Endothelial cell (in vitro differentiated cells): ENCODE measurements at regions not wholly inside any gene's neighbourhood (a gene's known extent, or its start where the extent isn't known, plus 50 kb on each side); places are given as distances from the start of the nearest gene placed in this dataset.

Experiments used
- DNase-seq: peaks from one replicate; pipeline ENCODE4 v3.0.0; 2021; ENCODE audit warnings: low spot score
- H3K27ac Mint-ChIP-seq: one replicate; pipeline ENCODE4 v1.8.0; 2021; ENCODE audit warnings: mixed read lengths, inconsistent platforms; ENCODE audit not compliant: unreplicated experiment
- H3K27me3 Mint-ChIP-seq: one replicate; pipeline ENCODE4 v1.8.0; 2021; ENCODE audit warnings: mild to moderate bottlenecking, moderate library complexity, mixed read lengths, inconsistent platforms; ENCODE audit not compliant: unreplicated experiment
- H3K36me3 Mint-ChIP-seq: one replicate; pipeline ENCODE4 v1.8.0; 2021; ENCODE audit warnings: mild to moderate bottlenecking, low read depth, mixed read lengths, inconsistent platforms; ENCODE audit not compliant: unreplicated experiment
- H3K4me1 Mint-ChIP-seq: one replicate; pipeline ENCODE4 v1.8.0; 2021; ENCODE audit warnings: mild to moderate bottlenecking, mixed read lengths, inconsistent platforms; ENCODE audit not compliant: unreplicated experiment
- H3K4me3 Mint-ChIP-seq: one replicate; pipeline ENCODE4 v1.8.0; 2021; ENCODE audit warnings: mild to moderate bottlenecking, mixed read lengths, inconsistent platforms; ENCODE audit not compliant: unreplicated experiment
- H3K9me3 Mint-ChIP-seq: one replicate; pipeline ENCODE4 v1.8.0; 2021; ENCODE audit warnings: mixed read lengths, inconsistent platforms; ENCODE audit not compliant: unreplicated experiment
- TF ChIP-seq, protein P1 (sequence below): fragments of 200-600 bp; sonication (generic); IDR thresholded peaks from one replicate; pipeline ENCODE4 v1.5.0; 2021; ENCODE audit warnings: antibody characterized with exemption; ENCODE audit not compliant: unreplicated experiment

- TF ChIP-seq, protein P1, sequence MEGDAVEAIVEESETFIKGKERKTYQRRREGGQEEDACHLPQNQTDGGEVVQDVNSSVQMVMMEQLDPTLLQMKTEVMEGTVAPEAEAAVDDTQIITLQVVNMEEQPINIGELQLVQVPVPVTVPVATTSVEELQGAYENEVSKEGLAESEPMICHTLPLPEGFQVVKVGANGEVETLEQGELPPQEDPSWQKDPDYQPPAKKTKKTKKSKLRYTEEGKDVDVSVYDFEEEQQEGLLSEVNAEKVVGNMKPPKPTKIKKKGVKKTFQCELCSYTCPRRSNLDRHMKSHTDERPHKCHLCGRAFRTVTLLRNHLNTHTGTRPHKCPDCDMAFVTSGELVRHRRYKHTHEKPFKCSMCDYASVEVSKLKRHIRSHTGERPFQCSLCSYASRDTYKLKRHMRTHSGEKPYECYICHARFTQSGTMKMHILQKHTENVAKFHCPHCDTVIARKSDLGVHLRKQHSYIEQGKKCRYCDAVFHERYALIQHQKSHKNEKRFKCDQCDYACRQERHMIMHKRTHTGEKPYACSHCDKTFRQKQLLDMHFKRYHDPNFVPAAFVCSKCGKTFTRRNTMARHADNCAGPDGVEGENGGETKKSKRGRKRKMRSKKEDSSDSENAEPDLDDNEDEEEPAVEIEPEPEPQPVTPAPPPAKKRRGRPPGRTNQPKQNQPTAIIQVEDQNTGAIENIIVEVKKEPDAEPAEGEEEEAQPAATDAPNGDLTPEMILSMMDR, result no peak
- peaks cover 2% of the 10 kb centered on the region for H3K27me3 Mint-ChIP-seq
- H3K4me3 Mint-ChIP-seq, result no peak overlapping the region
- H3K27ac Mint-ChIP-seq, result no peak overlapping the region
- H3K4me1 Mint-ChIP-seq, result no peaks in the 10 kb centered on the region
- H3K9me3 Mint-ChIP-seq, result no peaks in the 10 kb centered on the region
- H3K36me3 Mint-ChIP-seq, result no peaks in the 10 kb centered on the region
- no peak for DNase-seq
These were observed 336.6 kb upstream of the DAB2 start for GRCh38 chr5:39761199-39761950.

DNA sequence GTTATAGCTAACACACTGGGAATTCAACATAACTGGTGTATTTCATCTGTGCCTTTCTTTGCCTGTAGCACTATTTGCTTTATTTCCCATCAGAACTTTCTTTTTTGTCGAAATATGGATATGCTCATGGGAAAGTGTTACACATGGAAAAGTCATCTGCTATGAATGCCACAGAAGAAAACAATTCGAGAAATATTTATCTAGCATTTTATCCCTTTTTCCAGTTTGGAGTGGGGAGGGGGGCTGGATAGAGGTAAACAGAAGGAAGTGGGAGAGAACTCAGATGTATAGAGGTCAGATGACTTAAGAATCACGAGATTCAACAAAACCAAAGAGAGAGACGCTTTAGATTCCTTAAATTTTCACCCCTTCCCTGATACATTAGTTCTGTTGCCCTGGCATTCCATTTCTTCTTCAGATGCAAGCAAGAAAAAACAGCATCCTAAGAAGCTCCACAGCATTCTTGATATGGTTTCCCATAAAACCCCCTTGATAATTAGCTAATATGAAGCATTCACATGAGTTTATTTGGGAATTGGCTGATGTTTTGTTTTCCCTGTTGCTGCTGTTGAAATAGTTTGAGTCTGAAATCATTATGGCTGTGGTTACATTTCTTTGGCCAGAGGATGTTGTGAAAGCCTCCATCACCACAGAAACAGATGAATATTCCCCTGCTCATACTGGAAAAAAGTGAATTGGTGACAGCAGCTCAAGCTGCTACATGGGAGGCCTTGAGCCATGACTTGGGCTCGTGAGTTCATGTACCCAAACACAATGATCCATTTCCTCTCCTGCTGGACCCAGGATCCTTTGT is 335.8 kb upstream of the DAB2 start:
- Mint-ChIP-seq H3K4me3 (no peak overlapping the region), H3K4me1 (no peaks in the 10 kb centered on the region), H3K9me3 (no peaks in the 10 kb centered on the region), H3K27ac (no peak overlapping the region), H3K27me3 (peaks cover 2% of the 10 kb centered on the region), H3K36me3 (no peaks in the 10 kb centered on the region)
- no peak for DNase-seq
- TF ChIP-seq, protein P1, result no peak

GRCh38 chr5:39759701-39760100 is 334.9 kb upstream of the DAB2 start:
- no peak for DNase-seq
- Mint-ChIP-seq H3K4me1 (no peaks in the 10 kb centered on the region), H3K27me3 (peaks cover 2% of the 10 kb centered on the region), H3K36me3 (no peaks in the 10 kb centered on the region), H3K27ac (no peak overlapping the region), H3K9me3 (no peaks in the 10 kb centered on the region), H3K4me3 (no peak overlapping the region)
- TF ChIP-seq, protein P1, result no peak

DNA sequence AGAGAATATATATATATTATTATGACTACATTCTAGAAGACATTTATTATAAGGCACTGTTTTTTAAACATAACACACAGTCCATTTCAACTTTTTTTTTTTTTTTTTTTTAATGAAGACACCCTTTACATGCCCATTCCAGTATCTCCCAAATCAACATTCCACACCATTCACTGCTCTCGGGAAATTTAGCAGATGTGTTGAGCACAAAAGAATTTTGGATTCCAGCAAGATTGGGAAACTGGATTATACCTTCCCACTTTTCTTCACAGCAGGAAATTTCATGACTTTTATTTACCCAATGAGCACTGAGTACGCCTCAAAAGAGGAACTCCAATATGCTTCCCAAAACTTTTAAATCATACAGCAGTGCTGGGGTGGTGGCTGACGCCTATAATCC is 333.6 kb upstream of the DAB2 start:
- TF ChIP-seq, protein P1, result no peak
- Mint-ChIP-seq H3K27me3 (peaks cover 2% of the 10 kb centered on the region), H3K36me3 (no peaks in the 10 kb centered on the region), H3K9me3 (no peaks in the 10 kb centered on the region), H3K27ac (no peak overlapping the region), H3K4me1 (no peaks in the 10 kb centered on the region), H3K4me3 (no peak overlapping the region)
- DNase-seq, result no peak

GRCh38 chr5:39757131-39757530 is 332.4 kb upstream of the DAB2 start:
- Mint-ChIP-seq H3K36me3 (no peaks in the 10 kb centered on the region), H3K9me3 (no peaks in the 10 kb centered on the region), H3K27me3 (peaks cover 2% of the 10 kb centered on the region), H3K4me3 (no peak overlapping the region), H3K27ac (no peak overlapping the region), H3K4me1 (no peaks in the 10 kb centered on the region)
- DNase-seq, result no peak
- TF ChIP-seq, protein P1, result no peak
